Activated T-cell treated with anti-CD3 and anti-CD28 coated beads, Interleukin-2, amount 50 U/mL, for 4 hours (primary cell): ENCODE measurements at regions not wholly inside any gene's neighbourhood (a gene's known extent, or its start where the extent isn't known, plus 50 kb on each side); places are given as distances from the start of the nearest gene placed in this dataset.

ENCODE experiments used
- ATAC-seq, 2 donors: fragments of 200-7000 bp; cut with Tn5 transposase; one replicate each; pipeline ENCODE4 v1.10.0; 2021
- DNase-seq: peaks from one replicate; pipeline ENCODE4 v3.0.0-alpha.2; 2020
- H3K27me3 Mint-ChIP-seq: one replicate; pipeline ENCODE4 v1.8.0; 2021; ENCODE audit warnings: low read depth, mixed read lengths
- H3K36me3 Mint-ChIP-seq: one replicate; pipeline ENCODE4 v1.8.0; 2022; ENCODE audit warnings: mixed read lengths; ENCODE audit not compliant: insufficient read depth
- H3K4me1 Mint-ChIP-seq: one replicate; pipeline ENCODE4 v1.8.0; 2021; ENCODE audit warnings: low read depth, mixed read lengths
- H3K4me3 Mint-ChIP-seq: one replicate; pipeline ENCODE4 v1.8.0; 2021; ENCODE audit warnings: mild to moderate bottlenecking, moderate library complexity, mixed read lengths
- H3K9me3 Mint-ChIP-seq: one replicate; pipeline ENCODE4 v1.8.0; 2021; ENCODE audit warnings: mixed read lengths

- DNase-seq (no peak), ATAC-seq (no peak)
- H3K36me3 Mint-ChIP-seq = no peaks in the 10 kb centered on the region
- H3K9me3 Mint-ChIP-seq = no peaks in the 10 kb centered on the region
- no peak overlapping the region for H3K4me3 Mint-ChIP-seq
- H3K4me1 Mint-ChIP-seq = no peaks in the 10 kb centered on the region
- H3K27me3 Mint-ChIP-seq = no peaks in the 10 kb centered on the region
These were observed 52.7 kb upstream of the CTSC start for GRCh38 chr11:88390254-88390653.

- peaks cover 2% of the 10 kb centered on the region for H3K4me1 Mint-ChIP-seq
- ATAC-seq = no peak
- H3K9me3 Mint-ChIP-seq = no peaks in the 10 kb centered on the region
These were observed 50.4 kb upstream of the CTSC start for GRCh38 chr11:88387957-88388356.

More at GRCh38 chr11:88387957-88388356, 50.4 kb upstream of the CTSC start:
- Mint-ChIP-seq H3K36me3 (no peaks in the 10 kb centered on the region), H3K4me3 (no peak overlapping the region), H3K27me3 (no peaks in the 10 kb centered on the region)
- no peak for DNase-seq
